GM13976 (cell line): ENCODE measurements at regions not wholly inside any gene's neighbourhood (a gene's known extent, or its start where the extent isn't known, plus 50 kb on each side); places are given as distances from the start of the nearest gene placed in this dataset.

Experiments
- DNase-seq: peaks from one replicate; pipeline ENCODE4 v3.0.0; 2012; ENCODE audit warnings: low spot score
- CTCF ChIP-seq: IDR thresholded peaks from 2 replicates; pipeline ENCODE4 v1.5.1; 2012; ENCODE audit warnings: borderline replicate concordance, mild to moderate bottlenecking; ENCODE audit not compliant: insufficient read depth; ENCODE audit errors: extremely low read depth, missing control alignments, control extremely low read depth
- in situ Hi-C: fragments of 300-500 bp; cut with MboI; formaldehyde crosslinking; loops from one replicate; pipeline ENCODE4 v1.12.0; 2022; ENCODE audit warnings: low sequenced_read_pairs, mixed read lengths, inconsistent platforms; ENCODE audit not compliant: unreplicated experiment

DNA sequence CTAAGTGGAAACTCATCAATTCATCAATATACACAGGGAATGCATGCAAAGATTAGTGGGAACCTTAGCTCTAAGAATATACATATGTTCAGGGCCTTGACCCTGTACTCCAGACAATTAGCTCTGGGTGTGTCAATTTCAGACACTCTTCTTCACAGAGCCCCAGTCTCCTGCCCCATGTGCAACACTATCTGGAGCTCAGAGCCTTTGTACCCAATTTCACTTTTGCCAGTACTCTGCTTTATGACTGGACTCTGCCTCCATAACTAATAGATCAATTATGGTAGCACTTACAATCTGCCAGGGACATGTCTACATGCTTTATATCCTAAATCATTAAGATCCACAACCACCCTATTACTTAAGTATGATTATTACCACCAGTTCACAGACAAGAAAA, 152.5 kb upstream of the PLEKHG7 start:
- no peak for DNase-seq
- in situ Hi-C loops = loop anchor here (25.0 kb wide), 1 partner anchor 88 kb away; no protein-coding TSS in a partner anchor
- no peak for TF ChIP-seq CTCF

DNA sequence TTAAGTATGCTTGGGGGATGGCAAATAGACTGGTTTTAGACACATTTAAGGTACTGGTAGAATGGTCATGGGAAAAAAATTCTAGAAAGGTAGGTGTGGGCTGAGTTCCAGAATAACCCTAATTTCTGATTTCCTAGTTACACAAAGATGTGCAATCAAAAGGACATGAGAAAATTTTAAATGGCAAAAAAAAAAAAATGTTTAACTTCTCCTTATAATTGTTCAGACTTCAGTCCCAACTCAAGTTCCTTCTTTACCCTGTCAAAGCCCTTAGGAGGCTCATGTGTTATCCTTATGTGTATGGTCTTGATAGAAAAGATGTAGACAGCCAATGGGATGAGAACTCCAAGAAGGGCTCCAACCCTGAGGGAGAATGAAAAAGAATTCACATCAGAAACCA, 153.3 kb upstream of the PLEKHG7 start:
- no peak for TF ChIP-seq CTCF
- in situ Hi-C loops = no loop called here
- no peak for DNase-seq

- no peak for DNase-seq
- no peak for TF ChIP-seq CTCF
- in situ Hi-C loops = no loop called here
These were observed 154.9 kb upstream of the PLEKHG7 start for GRCh38 chr12:92547906-92548305.

DNA sequence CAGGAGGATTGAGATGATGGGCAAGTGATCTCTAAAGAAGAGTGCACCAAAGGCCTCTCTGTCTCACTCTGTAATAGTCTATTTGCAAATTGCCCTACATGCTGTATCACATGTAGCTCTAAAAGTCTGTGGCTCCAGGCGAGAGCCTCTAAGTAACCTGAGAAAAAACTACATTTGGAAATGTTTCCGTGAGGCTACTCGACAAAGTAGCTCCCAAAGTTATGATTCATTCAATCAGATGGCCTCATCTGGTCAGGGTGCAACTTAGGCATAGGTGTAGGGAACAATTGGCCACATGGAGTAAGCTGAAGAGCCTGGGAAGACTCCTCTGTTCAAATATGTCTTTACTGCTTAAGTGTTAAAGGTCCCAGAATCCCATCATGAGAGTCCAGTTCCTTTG, 155.4 kb upstream of the PLEKHG7 start:
- no peak for DNase-seq
- in situ Hi-C loops = no loop called here
- no peak for TF ChIP-seq CTCF

GRCh38 chr12:92546635-92547348, 156.0 kb upstream of the PLEKHG7 start:
- no peak for TF ChIP-seq CTCF
- in situ Hi-C loops = no loop called here
- no peak for DNase-seq

DNA sequence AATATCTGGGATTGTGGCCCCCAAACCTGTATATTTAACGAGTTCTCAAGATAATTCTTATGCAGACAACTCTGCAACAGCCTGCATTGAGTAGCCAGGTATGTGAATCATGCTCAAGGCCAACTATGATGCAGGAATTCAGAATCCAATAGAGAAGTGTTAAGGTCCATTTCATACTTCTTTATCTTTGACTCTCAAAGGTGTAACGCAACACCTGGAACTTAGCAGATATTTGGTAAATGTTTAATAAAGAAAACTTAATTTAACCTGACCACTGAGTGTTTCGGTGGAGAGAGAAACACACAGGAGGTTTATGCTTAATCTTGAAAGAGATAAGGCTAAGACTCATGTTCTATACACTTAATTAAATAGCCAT, 156.5 kb upstream of the PLEKHG7 start:
- DNase-seq = no peak
- in situ Hi-C loops = no loop called here
- no peak for TF ChIP-seq CTCF
